Omental fat pad (tissue), 3 donors: ENCODE measurements at regions not wholly inside any gene's neighbourhood (a gene's known extent, or its start where the extent isn't known, plus 50 kb on each side); places are given as distances from the start of the nearest gene placed in this dataset.
"Not testable (repeated sequence)": the region's sequence is repeated elsewhere in the genome, so short reads cannot be mapped to it uniquely, and the experiment has no call there.

Experiments
- ATAC-seq: fragments of 150-250 bp; one replicate; pipeline ENCODE4 v1.9.1; 2016; ENCODE audit warnings: mild to moderate bottlenecking, moderate library complexity; ENCODE audit not compliant: low FRiP score
- DNase-seq: peaks from one replicate; pipeline ENCODE4 v3.0.0-alpha.2; 2019; ENCODE audit warnings: low spot score
- CTCF ChIP-seq, 3 donors: fragments of 450-650 bp; IDR thresholded peaks; one replicate each; pipeline ENCODE4 v1.5.1; 2016 to 2017; ENCODE audit warnings: antibody characterized with exemption in 3 of 3, mild to moderate bottlenecking in 3 of 3, moderate library complexity in 2 of 3

GRCh38 chr4:67292636-67293035, 252.7 kb downstream of the CENPC start:
- ATAC-seq: no peak
- no peak for DNase-seq
- no peak for TF ChIP-seq CTCF (IDR thresholded peaks at IDR 0.05)

GRCh38 chr4:67292045-67292444, 253.3 kb downstream of the CENPC start:
- DNase-seq: no peak
- ATAC-seq: no peak
- TF ChIP-seq CTCF (IDR thresholded peaks at IDR 0.05): no peak

- DNase-seq (no peak), ATAC-seq (no peak)
- no peak for TF ChIP-seq CTCF (IDR thresholded peaks at IDR 0.05)
Measured at GRCh38 chr4:67291644-67292043, 253.7 kb downstream of the CENPC start.

GRCh38 chr4:67288964-67289363, 256.3 kb downstream of the CENPC start:
- no peak for ATAC-seq
- DNase-seq: no peak
- TF ChIP-seq CTCF (IDR thresholded peaks at IDR 0.05): no peak

GRCh38 chr4:67286724-67287123, 258.6 kb downstream of the CENPC start:
- TF ChIP-seq CTCF (IDR thresholded peaks at IDR 0.05): no peak
- no peak for DNase-seq
- no peak for ATAC-seq

- DNase-seq: no peak
- no peak for ATAC-seq
- TF ChIP-seq CTCF (IDR thresholded peaks at IDR 0.05): no peak
Measured at GRCh38 chr4:67282749-67283148, 262.6 kb downstream of the CENPC start.

- DNase-seq (no peak), ATAC-seq (no peak)
- no peak for TF ChIP-seq CTCF (IDR thresholded peaks at IDR 0.05)
Measured at GRCh38 chr4:67275179-67275750, 270.0 kb downstream of the CENPC start.

- not testable (repeated sequence) for ATAC-seq, DNase-seq
Measured at GRCh38 chr4:67274671-67275070, 270.6 kb downstream of the CENPC start.
